DMS53 treated with DMSO at 0.1 percent for 48 hours (cell line): ENCODE measurements at regions not wholly inside any gene's neighbourhood (a gene's known extent, or its start where the extent isn't known, plus 50 kb on each side); places are given as distances from the start of the nearest gene placed in this dataset.
A peak's percentile ranks its signal among the peaks of the same experiment; 100 is the strongest.

Experiments
- DNase-seq: peaks from one replicate; lab custom pipeline; 2025; ENCODE audit not compliant: unreplicated experiment; lab: John Stamatoyannopoulos, UW

DNA sequence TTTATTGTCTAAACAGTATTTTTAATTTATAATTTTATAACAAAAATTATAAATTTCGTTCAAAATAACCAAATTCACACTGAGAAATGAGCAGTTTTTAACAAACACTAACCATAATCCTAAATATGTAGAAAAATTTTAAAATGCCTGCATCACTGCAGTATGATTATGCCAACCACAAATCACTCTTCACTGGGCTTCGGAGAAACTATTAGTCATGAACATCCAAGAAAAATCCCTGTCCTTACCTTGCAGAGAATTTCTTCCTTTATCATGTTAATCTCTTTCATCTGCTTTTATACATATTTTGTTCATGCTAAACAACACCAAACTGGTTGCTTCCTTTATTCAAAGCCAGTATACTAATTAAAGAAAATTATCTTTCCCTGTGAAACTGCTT, 511.0 kb upstream of the ALCAM start:
- DNase-seq = no peak

DNA sequence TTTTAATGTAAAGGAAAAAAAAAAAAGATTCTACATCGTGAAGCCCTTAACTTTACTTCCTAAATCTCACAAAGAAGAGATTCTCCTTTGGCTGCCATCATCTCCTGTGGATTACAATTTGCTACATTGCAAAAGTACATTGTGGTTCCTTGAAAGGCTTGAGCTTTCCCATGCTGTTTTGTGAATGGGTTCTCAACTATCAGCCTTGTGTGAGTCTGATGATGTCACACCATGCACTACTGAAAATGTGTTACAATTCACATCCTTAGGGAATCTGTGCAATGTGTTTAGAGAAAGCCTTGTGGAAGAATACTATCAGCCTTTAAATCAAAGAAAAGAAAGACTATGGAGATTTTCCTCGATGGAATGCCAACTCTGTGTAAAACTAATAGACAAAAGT, 510.0 kb upstream of the ALCAM start:
- no peak for DNase-seq

DNA sequence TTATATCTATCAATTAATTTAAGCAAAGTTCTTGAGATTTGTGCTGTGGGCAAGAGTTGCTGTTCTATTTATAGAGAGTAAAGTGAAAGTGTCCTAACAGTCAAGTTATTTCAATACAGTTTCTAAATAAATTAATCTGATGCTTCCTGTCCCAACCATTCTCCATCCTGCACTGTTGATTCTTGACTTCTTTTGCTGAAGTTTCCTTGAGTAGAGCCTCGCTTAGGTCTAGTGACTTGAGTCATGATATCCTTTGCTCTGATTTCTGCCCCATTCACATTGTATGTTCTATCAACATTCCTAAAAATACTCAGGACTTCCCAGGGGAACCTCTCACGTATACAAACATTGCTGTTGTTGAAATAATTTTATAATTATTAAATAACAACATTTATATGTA, 498.4 kb upstream of the ALCAM start:
- no peak for DNase-seq

DNA sequence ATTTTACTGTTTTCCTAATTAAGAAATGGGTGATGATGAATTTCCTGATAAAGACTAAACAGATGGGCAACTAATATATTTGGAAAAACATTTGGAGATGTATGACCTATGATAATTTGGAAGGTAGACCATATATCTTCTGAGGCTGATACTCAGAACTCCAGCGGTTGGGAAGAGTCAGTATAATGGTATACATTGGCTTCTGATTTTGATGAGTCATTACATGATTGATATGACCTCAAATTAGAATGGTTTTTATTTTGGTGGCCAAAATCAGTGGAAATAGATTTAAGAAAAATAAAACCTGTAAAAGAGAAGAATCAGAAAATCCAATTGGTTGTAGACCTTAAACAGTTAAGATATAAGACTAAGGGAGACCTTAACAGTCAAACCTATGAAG, 496.4 kb upstream of the ALCAM start:
- DNase-seq = no peak

GRCh38 chr3:104873331-104873730, 493.4 kb upstream of the ALCAM start:
- DNase-seq = no peak

GRCh38 chr3:104878395-104878794, 488.3 kb upstream of the ALCAM start:
- no peak for DNase-seq

- no peak for DNase-seq
These were observed 486.8 kb upstream of the ALCAM start for GRCh38 chr3:104879919-104880318.

- DNase-seq = no peak
These were observed 481.4 kb upstream of the ALCAM start for GRCh38 chr3:104885214-104885814.

GRCh38 chr3:104886220-104886995, 480.3 kb upstream of the ALCAM start:
- DNase-seq = no peak

DNA sequence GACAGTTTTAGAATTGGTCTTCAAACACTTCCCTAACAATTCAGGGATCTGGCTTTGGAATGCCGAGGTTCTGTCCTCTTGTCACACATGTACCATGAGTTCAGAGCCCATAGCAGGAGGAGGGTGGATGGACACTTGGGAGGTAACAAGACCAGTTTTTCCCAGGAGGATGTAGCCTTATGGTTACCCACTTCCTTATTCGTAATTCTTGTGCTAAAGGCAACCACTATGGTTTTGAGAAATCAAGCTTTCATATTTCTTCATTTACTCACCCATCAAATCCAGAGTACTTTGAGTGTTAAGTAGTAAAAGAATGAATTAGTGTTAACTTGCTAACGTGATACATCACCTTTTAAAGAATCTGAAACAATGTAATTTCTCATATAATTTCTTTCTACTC, 479.6 kb upstream of the ALCAM start:
- no peak for DNase-seq

GRCh38 chr3:104887619-104888018, 479.1 kb upstream of the ALCAM start:
- DNase-seq = no peak

- no peak for DNase-seq
These were observed 474.7 kb upstream of the ALCAM start for GRCh38 chr3:104892044-104892443.

DNA sequence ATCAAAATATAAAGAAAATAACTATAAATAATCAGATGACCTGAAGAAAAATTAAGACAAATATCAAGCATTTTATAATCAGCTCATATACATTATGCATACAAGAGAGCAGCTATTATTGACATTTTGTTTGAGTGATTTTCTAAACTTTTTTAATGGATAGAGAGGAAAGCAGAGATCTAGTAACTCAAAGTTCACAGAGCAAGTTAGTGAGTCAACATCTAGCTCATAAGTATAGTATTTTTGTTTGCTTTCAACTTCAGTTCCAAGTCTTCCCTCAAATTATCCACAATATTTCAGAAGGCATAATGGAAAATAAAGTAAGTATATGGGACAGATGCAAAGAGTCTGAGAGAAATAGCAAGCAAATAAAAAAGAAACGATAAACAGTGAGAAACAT, 470.1 kb upstream of the ALCAM start:
- DNase-seq = no peak

DNA sequence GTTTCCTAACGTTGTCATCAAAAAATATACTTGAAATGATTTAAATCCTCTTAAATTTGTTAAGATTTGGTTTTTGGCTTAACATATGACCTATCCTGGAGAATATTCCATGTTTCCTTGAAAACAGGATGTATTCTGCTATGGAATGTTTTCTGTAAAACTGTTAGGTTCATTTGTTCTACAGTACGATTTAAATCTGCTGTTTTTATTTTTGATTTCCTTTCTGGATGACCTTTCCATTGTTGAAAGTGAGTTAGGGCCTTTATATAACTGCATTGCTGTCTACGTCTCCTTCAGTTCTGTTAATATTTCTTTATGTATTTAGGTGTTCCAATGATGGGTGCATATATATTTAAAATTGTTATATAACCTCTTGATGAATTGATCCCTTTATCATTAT, 465.3 kb upstream of the ALCAM start:
- no peak for DNase-seq

DNA sequence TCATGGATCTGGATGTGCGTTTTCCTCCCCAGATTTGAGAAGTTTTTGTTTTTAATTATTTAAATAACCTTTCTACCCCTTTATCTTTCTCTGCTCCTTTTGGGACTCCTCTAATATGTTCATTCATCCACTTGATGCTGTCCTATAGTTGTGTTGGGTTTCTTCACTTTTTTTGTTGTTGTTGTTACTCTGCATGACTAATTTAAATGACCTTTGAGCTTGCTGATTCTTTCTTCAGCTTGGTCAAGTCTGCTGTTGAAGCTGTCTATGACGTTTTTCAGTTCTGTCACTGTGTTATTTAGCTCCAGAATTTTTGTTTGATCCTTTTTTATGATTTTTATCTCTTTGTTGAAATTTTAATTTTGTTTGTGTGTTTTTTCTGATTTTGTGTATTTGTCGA, 463.6 kb upstream of the ALCAM start:
- no peak for DNase-seq

- no peak for DNase-seq
These were observed 460.6 kb upstream of the ALCAM start for GRCh38 chr3:104906001-104906639.

GRCh38 chr3:104907507-104907906, 459.2 kb upstream of the ALCAM start:
- no peak for DNase-seq

- DNase-seq = no peak
These were observed 457.9 kb upstream of the ALCAM start for GRCh38 chr3:104908761-104909160.

DNA sequence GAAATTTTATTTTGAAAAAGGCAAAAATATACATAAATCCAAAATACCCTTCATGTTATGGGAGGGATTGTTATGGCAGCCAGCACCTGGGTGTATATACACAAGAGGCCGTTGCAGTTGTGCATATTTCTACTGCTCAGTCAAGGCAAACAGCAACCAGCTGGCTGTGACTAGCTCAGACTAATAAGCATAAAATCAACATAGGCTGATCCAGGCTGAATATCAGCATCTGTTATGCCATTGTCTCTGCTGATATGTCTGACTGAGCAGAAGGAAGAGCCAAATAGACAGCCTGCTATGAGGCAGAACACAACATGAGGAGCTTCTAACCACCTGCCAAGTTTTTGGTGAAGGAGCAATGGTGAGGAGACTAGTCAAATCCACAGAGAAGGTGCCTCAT, 457.5 kb upstream of the ALCAM start:
- DNase-seq = peak; percentile 84

DNA sequence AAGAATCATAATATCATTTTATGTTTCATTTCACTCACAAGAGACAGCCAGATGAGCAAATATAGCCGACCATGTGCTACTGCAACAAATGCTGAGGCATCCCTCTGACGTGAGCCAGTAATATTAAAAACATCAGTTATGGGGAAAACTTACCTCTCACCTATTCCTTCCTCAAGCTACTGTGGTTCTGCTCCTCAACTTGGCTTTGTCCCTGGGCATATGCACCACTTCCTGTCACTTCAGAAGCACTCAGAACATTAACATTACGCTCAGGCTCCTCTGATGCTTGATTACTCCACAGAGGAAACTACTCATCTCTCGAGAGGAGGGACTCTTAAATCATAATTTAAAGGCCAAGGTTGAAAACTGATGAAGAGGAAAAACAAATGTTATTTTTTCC, 457.0 kb upstream of the ALCAM start:
- no peak for DNase-seq

GRCh38 chr3:104911376-104911775, 455.3 kb upstream of the ALCAM start:
- DNase-seq = no peak

DNA sequence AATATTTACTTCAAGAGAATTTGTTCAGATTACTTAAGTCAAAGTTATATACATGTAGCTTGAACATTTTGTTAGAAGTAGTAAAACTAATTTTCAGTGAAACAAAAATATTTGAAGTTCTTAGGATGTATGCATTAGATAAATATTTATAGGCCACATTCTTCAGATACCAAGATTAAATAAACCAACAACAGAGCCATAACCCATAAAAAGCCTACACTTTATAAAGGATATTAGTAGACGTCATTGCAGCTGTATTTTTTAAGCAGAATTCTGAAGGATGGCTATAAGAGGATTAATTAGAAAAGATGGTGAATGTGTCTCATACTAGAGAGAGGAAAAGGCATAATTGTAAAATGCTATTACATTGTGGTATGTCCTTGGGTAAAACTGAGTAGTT, 449.7 kb upstream of the ALCAM start:
- no peak for DNase-seq
